Mesendoderm (in vitro differentiated cells): ENCODE measurements at regions not wholly inside any gene's neighbourhood (a gene's known extent, or its start where the extent isn't known, plus 50 kb on each side); places are given as distances from the start of the nearest gene placed in this dataset.

Source experiments
- DNase-seq: peaks from one replicate; pipeline ENCODE4 v3.0.0; 2013
- H2AK5ac ChIP-seq: 2 replicates; pipeline ENCODE4 v1.6.1; 2013; ENCODE audit warnings: low read length, inconsistent platforms
- H2BK120ac ChIP-seq: 2 replicates; pipeline ENCODE4 v1.6.1; 2013; ENCODE audit warnings: low read depth, mild to moderate bottlenecking, low read length, moderate library complexity, mixed read lengths
- H2BK15ac ChIP-seq: replicated peaks from 2 replicates; pipeline ENCODE4 v1.6.1; 2013; ENCODE audit warnings: low read depth, mild to moderate bottlenecking, moderate library complexity
- H2BK5ac ChIP-seq: 2 replicates; pipeline ENCODE4 v1.6.1; 2013; ENCODE audit warnings: low read length, inconsistent platforms
- H3K18ac ChIP-seq: 2 replicates; pipeline ENCODE4 v1.6.1; 2013; ENCODE audit warnings: mild to moderate bottlenecking, low read length, mixed read lengths
- H3K23ac ChIP-seq: one replicate; pipeline ENCODE4 v1.6.1; 2013; ENCODE audit warnings: low read length
- H3K27ac ChIP-seq: 2 replicates; pipeline ENCODE4 v1.5.1; 2013; ENCODE audit warnings: low read depth, mild to moderate bottlenecking, inconsistent platforms, low read length, moderate library complexity
- H3K27me3 ChIP-seq: 2 replicates; pipeline ENCODE4 v1.6.1; 2013; ENCODE audit warnings: low read length, control low read depth, mild to moderate bottlenecking, inconsistent platforms; ENCODE audit not compliant: insufficient read depth, poor library complexity
- H3K36me3 ChIP-seq: 2 replicates; pipeline ENCODE4 v1.6.1; 2013; ENCODE audit warnings: low read length, inconsistent platforms; ENCODE audit not compliant: control insufficient read depth, insufficient read depth
- H3K4ac ChIP-seq: one replicate; pipeline ENCODE4 v1.6.1; 2013; ENCODE audit warnings: low read depth, mild to moderate bottlenecking, low read length, moderate library complexity
- H3K4me1 ChIP-seq: 2 replicates; pipeline ENCODE4 v1.6.1; 2013; ENCODE audit warnings: low read depth, low read length, inconsistent platforms; ENCODE audit not compliant: control insufficient read depth
- H3K4me2 ChIP-seq: 2 replicates; pipeline ENCODE4 v1.6.1; 2013; ENCODE audit warnings: low read length
- H3K4me3 ChIP-seq: 2 replicates; pipeline ENCODE4 v1.5.1; 2013; ENCODE audit warnings: mild to moderate bottlenecking, low read length
- H3K56ac ChIP-seq: one replicate; pipeline ENCODE4 v1.6.1; 2013; ENCODE audit warnings: low read length
- H3K79me1 ChIP-seq: 2 replicates; pipeline ENCODE4 v1.6.1; 2013; ENCODE audit warnings: low read length, inconsistent platforms
- H3K79me2 ChIP-seq: 2 replicates; pipeline ENCODE4 v1.6.1; 2013; ENCODE audit warnings: mild to moderate bottlenecking, low read length; ENCODE audit not compliant: control insufficient read depth, insufficient read depth
- H3K9ac ChIP-seq: 2 replicates; pipeline ENCODE4 v1.6.1; 2013; ENCODE audit warnings: low read length, inconsistent platforms
- H4K5ac ChIP-seq: one replicate; pipeline ENCODE4 v1.6.1; 2013; ENCODE audit warnings: low read length
- H4K8ac ChIP-seq: one replicate; pipeline ENCODE4 v1.6.1; 2013; ENCODE audit warnings: low read depth, mild to moderate bottlenecking, control low read depth, low read length, moderate library complexity
- WGBS: extraction: QIAGEN DNeasy Blood & Tissue Kit; methylation state at CpG from one replicate; pipeline ENCODE4 v1.1.7; 2013; ENCODE audit warnings: low lambda C conversion rate, missing lambda C conversion rate; ENCODE audit not compliant: insufficient coverage; ENCODE audit errors: extremely low coverage; 5-methylcytosine and 5-hydroxymethylcytosine counted together

GRCh38 chr13:48583859-48584311 lies 51.0 kb upstream of the RCBTB2 start:
- H3K79me2 ChIP-seq, result no peaks in the 10 kb centered on the region
- no peak overlapping the region for H3K56ac ChIP-seq
- H3K4ac ChIP-seq, result no peak overlapping the region
- no peaks in the 10 kb centered on the region for H3K79me1 ChIP-seq
- H3K9ac ChIP-seq, result no peak overlapping the region
- no peaks in the 10 kb centered on the region for H3K36me3 ChIP-seq
- H4K8ac ChIP-seq, result no peak overlapping the region
- no peak for DNase-seq
- H3K27me3 ChIP-seq, result no peaks in the 10 kb centered on the region
- no peak overlapping the region for H2BK5ac ChIP-seq
- H2AK5ac ChIP-seq, result no peak overlapping the region
- no peak overlapping the region for H4K5ac ChIP-seq
- H2BK15ac ChIP-seq, result no peak overlapping the region
- WGBS, result no CpG with 5 or more reads among the region's 3 CpGs
- H3K4me1 ChIP-seq, result peaks cover 2% of the 10 kb centered on the region
- H3K23ac ChIP-seq, result no peak overlapping the region
- H3K4me3 ChIP-seq, result no peak overlapping the region
- no peak overlapping the region for H3K27ac ChIP-seq
- H3K18ac ChIP-seq, result peak overlapping the region; percentile 77
- H3K4me2 ChIP-seq, result no peak overlapping the region
- no peak overlapping the region for H2BK120ac ChIP-seq

DNA sequence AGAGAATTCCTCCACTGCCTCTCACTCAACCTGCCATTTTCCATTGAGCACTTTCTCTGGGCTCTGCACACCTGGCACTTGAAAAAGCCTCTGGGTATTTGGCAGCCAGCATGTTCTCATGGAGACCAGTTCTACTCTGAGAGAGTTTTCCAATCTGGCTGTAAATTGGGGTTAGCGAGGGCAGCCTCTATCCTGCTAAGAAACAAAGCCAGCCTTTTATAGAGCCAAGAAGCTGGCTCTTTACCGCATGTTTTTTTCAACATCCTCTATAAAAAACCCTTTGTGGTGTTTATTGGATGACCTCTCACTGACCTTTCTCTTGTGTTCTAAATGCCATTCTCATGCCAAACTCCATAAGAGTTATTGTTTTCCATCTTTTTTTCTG lies 52.6 kb upstream of the RCBTB2 start:
- Histone ChIP-seq H3K27ac (no peak overlapping the region), H2BK120ac (peak overlapping the region; percentile 62), H3K18ac (peak overlapping the region; percentile 72), H3K4me1 (peaks cover 2% of the 10 kb centered on the region), H4K8ac (no peak overlapping the region), H2AK5ac (no peak overlapping the region), H3K56ac (peak overlapping the region; percentile 22), H3K79me1 (no peaks in the 10 kb centered on the region), H3K36me3 (no peaks in the 10 kb centered on the region), H3K4ac (peak overlapping the region; percentile 57), H3K79me2 (no peaks in the 10 kb centered on the region), H3K23ac (no peak overlapping the region), H4K5ac (no peak overlapping the region), H2BK5ac (no peak overlapping the region), H3K27me3 (no peaks in the 10 kb centered on the region), H2BK15ac (no peak overlapping the region), H3K4me2 (no peak overlapping the region), H3K9ac (no peak overlapping the region), H3K4me3 (no peak overlapping the region)
- DNase-seq, result no peak
- WGBS, result no CpG with 5 or more reads among the region's 2 CpGs

- peak overlapping the region; percentile 69 for H2BK5ac ChIP-seq
These were observed 53.8 kb upstream of the RCBTB2 start for GRCh38 chr13:48586591-48587103.

GRCh38 chr13:48588120-48588519 lies 55.2 kb upstream of the RCBTB2 start:
- Histone ChIP-seq H4K5ac (no peak overlapping the region), H3K23ac (no peak overlapping the region), H3K18ac (no peak overlapping the region), H2AK5ac (peak overlapping the region; percentile 50), H3K9ac (no peak overlapping the region), H2BK120ac (no peak overlapping the region), H2BK5ac (no peak overlapping the region), H3K36me3 (no peaks in the 10 kb centered on the region), H3K4me1 (peaks cover 2% of the 10 kb centered on the region), H3K79me1 (no peaks in the 10 kb centered on the region), H3K27me3 (no peaks in the 10 kb centered on the region), H3K4ac (no peak overlapping the region), H3K56ac (no peak overlapping the region), H3K4me3 (no peak overlapping the region), H3K27ac (no peak overlapping the region), H3K4me2 (no peak overlapping the region), H3K79me2 (no peaks in the 10 kb centered on the region), H4K8ac (no peak overlapping the region), H2BK15ac (no peak overlapping the region)
- DNase-seq, result no peak
- WGBS, result no CpG with 5 or more reads among the region's 2 CpGs

More at GRCh38 chr13:48586591-48587103, 53.8 kb upstream of the RCBTB2 start:
- H3K4me3 ChIP-seq, result no peak overlapping the region
- DNase-seq, result peak; percentile 83
- H3K18ac ChIP-seq, result no peak overlapping the region
- no peaks in the 10 kb centered on the region for H3K27me3 ChIP-seq
- H2AK5ac ChIP-seq, result no peak overlapping the region
- H2BK15ac ChIP-seq, result no peak overlapping the region
- H3K27ac ChIP-seq, result peak overlapping the region; percentile 30
- no peak overlapping the region for H3K4ac ChIP-seq
- H2BK120ac ChIP-seq, result no peak overlapping the region
- no peak overlapping the region for H4K5ac ChIP-seq
- no CpG with 5 or more reads among the region's 5 CpGs for WGBS
- no peaks in the 10 kb centered on the region for H3K79me2 ChIP-seq
- peaks cover 2% of the 10 kb centered on the region for H3K4me1 ChIP-seq
- H3K36me3 ChIP-seq, result no peaks in the 10 kb centered on the region
- H4K8ac ChIP-seq, result no peak overlapping the region
- no peaks in the 10 kb centered on the region for H3K79me1 ChIP-seq
- H3K9ac ChIP-seq, result no peak overlapping the region
- no peak overlapping the region for H3K23ac ChIP-seq
- H3K4me2 ChIP-seq, result no peak overlapping the region
- H3K56ac ChIP-seq, result peak overlapping the region; percentile 22

- H2BK15ac ChIP-seq, result no peak overlapping the region
- no peaks in the 10 kb centered on the region for H3K36me3 ChIP-seq
- no peaks in the 10 kb centered on the region for H3K79me2 ChIP-seq
- no peak overlapping the region for H3K4me3 ChIP-seq
- H3K9ac ChIP-seq, result no peak overlapping the region
- H3K27me3 ChIP-seq, result no peaks in the 10 kb centered on the region
- peak overlapping the region; percentile 41 for H3K18ac ChIP-seq
- H4K8ac ChIP-seq, result no peak overlapping the region
- WGBS, result no CpG with 5 or more reads among the region's 5 CpGs
- H2BK5ac ChIP-seq, result peak overlapping the region; percentile 82
- peak overlapping the region; percentile 18 for H4K5ac ChIP-seq
- no peak overlapping the region for H3K23ac ChIP-seq
- no peak overlapping the region for H3K56ac ChIP-seq
- no peaks in the 10 kb centered on the region for H3K79me1 ChIP-seq
- peak; percentile 49 for DNase-seq
- H3K27ac ChIP-seq, result no peak overlapping the region
- no peak overlapping the region for H3K4ac ChIP-seq
- no peak overlapping the region for H2AK5ac ChIP-seq
- H3K4me1 ChIP-seq, result peaks cover 10% of the 10 kb centered on the region
- H3K4me2 ChIP-seq, result no peak overlapping the region
- no peak overlapping the region for H2BK120ac ChIP-seq
These were observed 57.4 kb upstream of the RCBTB2 start for GRCh38 chr13:48590141-48590901.
